Mucosa of rectum (tissue), 2 donors: ENCODE measurements at regions not wholly inside any gene's neighbourhood (a gene's known extent, or its start where the extent isn't known, plus 50 kb on each side); places are given as distances from the start of the nearest gene placed in this dataset.
"Not testable (repeated sequence)": the region's sequence is repeated elsewhere in the genome, so short reads cannot be mapped to it uniquely, and the experiment has no call there.

Source experiments
- H3K27ac ChIP-seq, 2 donors: one replicate each; pipeline ENCODE4 v1.7.0; 2013; ENCODE audit warnings: inconsistent platforms in 2 of 2, low read depth in 2 of 2, low read length in 2 of 2
- H3K27me3 ChIP-seq, 2 donors: one replicate each; pipeline ENCODE4 v1.7.0; 2013; ENCODE audit warnings: low read length in 2 of 2; ENCODE audit not compliant: control insufficient read depth in 2 of 2, insufficient read depth in 2 of 2
- H3K36me3 ChIP-seq, 2 donors: one replicate each; pipeline ENCODE4 v1.7.0; 2013; ENCODE audit warnings: low read length in 2 of 2; ENCODE audit not compliant: control insufficient read depth in 2 of 2, insufficient read depth in 2 of 2
- H3K4me1 ChIP-seq, 2 donors: one replicate each; pipeline ENCODE4 v1.7.0; 2013; ENCODE audit warnings: low read length in 2 of 2, mild to moderate bottlenecking in 1 of 2; ENCODE audit not compliant: control insufficient read depth in 2 of 2, insufficient read depth in 2 of 2
- H3K4me3 ChIP-seq, 2 donors: one replicate each; pipeline ENCODE4 v1.7.0; 2013; ENCODE audit warnings: low read length in 2 of 2
- H3K9ac ChIP-seq, 2 donors: one replicate each; pipeline ENCODE4 v1.7.0; 2013; ENCODE audit warnings: low read length in 2 of 2, low read depth in 1 of 2, mild to moderate bottlenecking in 1 of 2
- H3K9me3 ChIP-seq, 2 donors: one replicate each; pipeline ENCODE4 v1.7.0; 2013; ENCODE audit warnings: low read length in 2 of 2; ENCODE audit not compliant: control insufficient read depth in 2 of 2
- donor health status: healthy.
- donor health status: Normal muscosa, but diverticular disease.

DNA sequence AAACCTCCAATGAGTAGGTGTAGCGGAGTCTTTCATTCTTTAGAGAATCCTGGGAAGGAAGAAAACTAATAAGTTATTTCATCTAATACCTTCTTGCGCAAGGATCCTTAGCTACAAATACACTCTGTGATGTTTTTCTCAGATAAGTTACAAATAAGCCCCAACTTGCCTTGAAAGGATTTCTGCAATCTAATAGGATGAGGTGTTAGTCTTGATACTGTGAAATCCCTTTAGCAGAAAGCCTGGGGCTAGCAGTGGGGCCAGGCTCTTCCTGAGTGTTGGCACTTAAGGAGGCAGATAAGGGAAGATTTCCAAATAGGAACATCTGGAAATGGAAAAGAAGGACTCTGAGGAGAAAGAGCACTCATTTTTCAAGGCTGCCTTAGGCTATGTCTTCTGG lies 168.0 kb upstream of the DAB1 start:
- no peaks in the 10 kb centered on the region for H3K9me3 ChIP-seq
- H3K27ac ChIP-seq: no peak overlapping the region
- H3K9ac ChIP-seq: no peak overlapping the region
- H3K27me3 ChIP-seq: no peaks in the 10 kb centered on the region
- H3K36me3 ChIP-seq: no peaks in the 10 kb centered on the region
- no peak overlapping the region for H3K4me3 ChIP-seq
- no peaks in the 10 kb centered on the region for H3K4me1 ChIP-seq

DNA sequence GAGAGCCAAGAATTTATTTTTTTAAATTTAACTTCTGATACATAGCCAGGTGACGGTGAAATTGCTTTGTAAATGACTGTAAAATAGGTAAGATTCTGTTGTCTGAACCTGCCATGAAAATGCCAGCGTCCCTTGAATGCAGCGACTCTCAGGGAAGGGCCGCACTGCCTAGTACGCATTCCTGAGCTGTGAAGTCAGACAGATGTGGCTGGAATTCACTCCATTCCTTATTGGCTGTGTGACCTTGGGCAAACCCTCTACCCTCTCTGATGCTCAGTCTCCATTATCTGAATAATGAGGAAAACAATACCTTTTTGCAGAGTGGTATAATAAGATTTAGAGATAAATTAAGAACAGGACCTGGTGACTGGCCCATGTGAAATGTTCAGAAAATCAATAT lies 167.1 kb upstream of the DAB1 start:
- Histone ChIP-seq H3K27me3 (no peaks in the 10 kb centered on the region), H3K36me3 (no peaks in the 10 kb centered on the region), H3K9ac (no peak overlapping the region), H3K27ac (no peak overlapping the region), H3K4me3 (no peak overlapping the region), H3K4me1 (no peaks in the 10 kb centered on the region), H3K9me3 (no peaks in the 10 kb centered on the region)

DNA sequence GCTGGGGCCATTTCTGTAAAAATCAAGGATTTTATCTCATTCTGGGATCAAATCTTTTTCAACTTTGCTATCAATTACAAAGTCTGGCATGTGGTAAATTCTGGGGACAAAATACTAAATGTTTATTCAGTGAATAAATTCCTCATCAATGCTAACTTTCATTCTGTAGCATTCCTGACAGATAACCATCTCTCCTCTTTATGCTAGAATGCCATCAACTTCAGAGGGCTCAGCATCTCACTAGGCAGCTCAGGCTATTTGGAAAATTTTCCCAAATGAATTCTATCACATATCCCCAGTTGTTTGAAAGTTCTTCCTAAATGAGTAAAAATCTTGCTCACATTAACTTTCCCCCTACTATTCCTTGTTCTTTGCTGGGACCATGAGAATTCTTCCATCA lies 163.0 kb upstream of the DAB1 start:
- no peak overlapping the region for H3K4me3 ChIP-seq
- no peaks in the 10 kb centered on the region for H3K9me3 ChIP-seq
- H3K9ac ChIP-seq: no peak overlapping the region
- no peaks in the 10 kb centered on the region for H3K4me1 ChIP-seq
- no peak overlapping the region for H3K27ac ChIP-seq
- H3K27me3 ChIP-seq: no peaks in the 10 kb centered on the region
- H3K36me3 ChIP-seq: no peaks in the 10 kb centered on the region

DNA sequence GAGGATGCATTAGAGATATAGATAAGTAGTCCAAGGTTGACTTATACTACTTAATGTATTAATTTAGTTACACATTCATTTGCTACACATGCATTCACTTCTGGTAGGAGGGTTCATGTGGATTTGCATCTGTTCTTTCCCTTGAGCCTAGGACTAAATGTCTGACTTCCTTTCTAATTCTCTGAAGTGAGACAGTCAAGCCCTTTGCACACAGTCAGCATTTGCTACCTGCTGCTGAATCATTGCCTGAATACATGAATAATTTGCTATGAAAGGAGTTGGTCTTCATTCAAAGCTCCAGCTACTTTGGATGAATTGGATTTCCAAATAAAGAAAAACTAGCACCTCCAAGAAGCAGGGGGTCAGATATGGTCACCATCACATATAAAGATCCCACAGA lies 154.8 kb upstream of the DAB1 start:
- no peaks in the 10 kb centered on the region for H3K27me3 ChIP-seq
- H3K9ac ChIP-seq: no peak overlapping the region
- H3K27ac ChIP-seq: no peak overlapping the region
- H3K4me3 ChIP-seq: no peak overlapping the region
- H3K36me3 ChIP-seq: no peaks in the 10 kb centered on the region
- H3K9me3 ChIP-seq: no peaks in the 10 kb centered on the region
- H3K4me1 ChIP-seq: no peaks in the 10 kb centered on the region

DNA sequence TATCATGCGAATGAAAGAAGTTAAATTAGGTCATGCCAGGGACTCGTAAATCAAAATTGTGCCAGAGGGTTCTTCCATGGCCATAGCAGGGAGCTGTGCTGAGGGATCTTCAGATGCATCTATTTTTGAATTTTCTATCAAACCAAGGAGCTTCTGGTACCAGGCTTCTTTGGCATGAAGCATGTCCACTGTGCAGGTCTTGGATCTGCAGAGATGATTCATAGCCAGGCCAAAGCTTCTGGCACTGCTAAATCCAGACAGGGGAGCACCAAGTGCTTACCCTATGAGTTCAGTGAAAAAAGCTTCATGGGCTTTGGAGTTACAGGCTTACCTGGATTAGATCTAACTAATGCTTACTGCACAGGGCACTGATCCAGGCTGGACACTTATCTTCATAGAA lies 154.2 kb upstream of the DAB1 start:
- H3K4me1 ChIP-seq: no peaks in the 10 kb centered on the region
- H3K27me3 ChIP-seq: no peaks in the 10 kb centered on the region
- H3K4me3 ChIP-seq: no peak overlapping the region
- no peaks in the 10 kb centered on the region for H3K36me3 ChIP-seq
- no peak overlapping the region for H3K27ac ChIP-seq
- H3K9ac ChIP-seq: no peak overlapping the region
- no peaks in the 10 kb centered on the region for H3K9me3 ChIP-seq

DNA sequence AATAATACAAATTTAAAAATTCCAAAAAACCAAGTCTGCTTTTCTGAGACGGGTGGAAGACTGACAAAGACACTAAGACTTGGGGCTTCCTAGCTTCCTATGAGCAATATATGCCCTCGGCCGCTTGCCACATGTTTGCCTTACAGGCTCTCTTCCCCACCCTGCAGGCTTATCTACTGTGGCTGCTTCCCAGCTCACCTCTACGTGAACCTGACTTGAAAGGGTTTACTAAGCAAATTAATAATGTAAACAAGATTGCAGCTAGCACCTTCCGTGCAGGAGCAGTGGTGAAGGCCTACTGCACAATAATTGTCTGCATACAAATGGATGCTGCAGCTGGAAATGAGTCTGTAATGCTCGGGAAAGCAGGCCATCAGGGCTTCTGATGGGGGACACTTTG lies 152.9 kb upstream of the DAB1 start:
- Histone ChIP-seq H3K9me3 (no peaks in the 10 kb centered on the region), H3K27ac (no peak overlapping the region), H3K36me3 (no peaks in the 10 kb centered on the region), H3K9ac (no peak overlapping the region), H3K4me3 (no peak overlapping the region), H3K4me1 (no peaks in the 10 kb centered on the region), H3K27me3 (no peaks in the 10 kb centered on the region)

DNA sequence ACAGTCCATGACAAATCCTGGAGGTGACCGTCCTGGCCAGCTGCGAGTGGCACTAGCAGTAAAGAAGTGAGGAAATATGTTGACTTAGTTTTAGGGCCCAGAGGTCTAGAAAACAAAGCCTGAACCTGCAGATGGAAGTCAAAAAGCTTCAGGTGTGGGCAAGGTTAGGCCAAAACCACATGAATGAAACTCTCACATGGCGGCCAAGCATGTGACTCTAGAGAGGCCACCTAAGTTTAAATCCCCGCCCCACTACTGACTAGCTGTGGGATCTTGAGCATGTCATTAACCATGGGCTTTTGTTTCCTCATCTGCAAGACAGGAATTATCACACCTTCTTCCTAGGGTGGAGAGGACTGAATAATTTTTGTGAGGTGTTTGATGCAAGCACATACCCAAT lies 148.2 kb upstream of the DAB1 start:
- no peak overlapping the region for H3K4me3 ChIP-seq
- no peaks in the 10 kb centered on the region for H3K4me1 ChIP-seq

DNA sequence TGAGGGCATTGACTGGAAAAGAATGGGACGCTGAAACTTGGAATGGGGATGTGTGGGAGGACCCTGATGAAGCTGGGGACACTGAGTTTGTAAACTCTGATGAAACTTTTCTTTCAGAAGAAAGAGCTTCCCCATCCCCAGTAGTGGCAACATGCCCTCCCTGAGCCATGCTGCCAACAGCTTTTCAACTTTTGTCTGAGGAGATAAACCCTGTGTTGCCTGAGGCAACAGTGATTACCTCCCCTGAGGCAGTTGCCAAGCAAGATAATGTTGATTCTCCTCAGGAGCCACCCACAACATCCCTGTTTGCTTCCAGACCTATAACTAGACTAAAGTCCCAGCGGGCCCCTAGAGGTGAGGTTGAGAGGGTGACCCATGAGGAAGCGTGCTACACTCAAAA lies 134.2 kb upstream of the DAB1 start:
- H3K9ac ChIP-seq, H3K36me3 ChIP-seq, H3K27me3 ChIP-seq, H3K4me3 ChIP-seq, H3K4me1 ChIP-seq, H3K27ac ChIP-seq, H3K9me3 ChIP-seq: not testable (repeated sequence)

More for the DNA sequence above, 148.2 kb upstream of the DAB1 start:
- no peaks in the 10 kb centered on the region for H3K36me3 ChIP-seq
- no peak overlapping the region for H3K27ac ChIP-seq
- H3K9me3 ChIP-seq: no peaks in the 10 kb centered on the region
- H3K9ac ChIP-seq: no peak overlapping the region
- H3K27me3 ChIP-seq: no peaks in the 10 kb centered on the region

DNA sequence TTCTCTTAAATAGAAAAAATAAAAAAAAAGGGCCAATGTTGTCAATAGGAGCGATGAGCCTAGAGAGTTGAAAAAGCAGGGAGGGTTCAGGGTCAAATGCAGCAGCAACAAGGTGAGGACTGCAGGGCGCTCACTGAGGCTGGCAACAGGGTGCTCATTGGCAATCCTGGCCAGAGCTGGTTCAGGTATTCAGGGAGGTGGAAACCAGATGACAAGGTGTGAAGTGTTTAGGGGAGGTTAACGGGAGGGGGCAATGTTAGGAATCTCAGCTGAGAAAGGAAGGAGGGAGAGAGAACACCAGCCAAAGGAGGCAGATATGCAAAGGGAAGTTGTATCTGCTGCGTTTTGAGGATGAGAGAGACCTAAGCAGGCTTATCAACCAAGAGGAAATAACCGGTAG lies 129.8 kb upstream of the DAB1 start:
- no peak overlapping the region for H3K4me3 ChIP-seq
- H3K9ac ChIP-seq: no peak overlapping the region
- H3K27me3 ChIP-seq: no peaks in the 10 kb centered on the region
- no peaks in the 10 kb centered on the region for H3K4me1 ChIP-seq
- H3K27ac ChIP-seq: no peak overlapping the region
- H3K9me3 ChIP-seq: no peaks in the 10 kb centered on the region
- H3K36me3 ChIP-seq: no peaks in the 10 kb centered on the region

DNA sequence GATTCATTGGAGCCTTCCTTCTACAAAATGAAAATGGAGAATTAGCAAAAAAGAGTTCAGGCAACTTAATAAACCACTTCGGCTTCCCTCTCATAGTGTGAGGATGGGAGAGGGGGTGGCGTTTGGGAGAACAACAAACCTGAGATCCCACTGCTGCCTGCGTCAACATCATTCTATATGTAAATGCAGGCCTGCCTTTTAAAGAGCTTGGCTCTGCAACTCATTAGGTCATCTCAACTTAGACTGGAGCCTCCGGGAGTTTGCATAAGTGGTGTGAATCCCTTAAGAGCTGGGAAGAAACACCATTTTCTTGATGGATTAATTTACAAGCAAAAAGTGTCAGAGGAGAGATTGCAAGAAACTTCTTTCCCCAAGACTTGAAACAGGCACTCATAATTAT lies 127.6 kb upstream of the DAB1 start:
- H3K27ac ChIP-seq: no peak overlapping the region
- no peak overlapping the region for H3K4me3 ChIP-seq
- no peaks in the 10 kb centered on the region for H3K4me1 ChIP-seq
- no peaks in the 10 kb centered on the region for H3K9me3 ChIP-seq
- H3K36me3 ChIP-seq: no peaks in the 10 kb centered on the region
- H3K9ac ChIP-seq: no peak overlapping the region
- no peaks in the 10 kb centered on the region for H3K27me3 ChIP-seq

DNA sequence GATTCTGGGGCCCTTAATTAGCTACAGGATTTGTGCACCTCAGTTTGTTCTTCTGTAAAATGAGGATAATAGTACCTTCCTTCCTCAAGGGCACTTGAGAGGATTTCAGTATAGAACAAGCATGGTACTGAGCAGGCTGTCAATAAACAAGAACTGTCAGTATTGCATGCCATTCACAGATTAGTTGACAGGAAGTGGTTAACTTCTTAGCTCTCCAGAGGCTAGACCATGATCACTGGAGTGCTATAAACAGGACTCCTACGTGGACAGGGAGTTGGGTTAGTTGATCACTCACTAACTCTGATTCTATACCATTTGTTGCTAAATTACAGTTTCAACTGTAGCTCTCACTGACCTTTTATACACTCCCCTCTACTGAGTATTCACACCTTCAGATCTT lies 126.2 kb upstream of the DAB1 start:
- H3K27me3 ChIP-seq: no peaks in the 10 kb centered on the region
- no peak overlapping the region for H3K27ac ChIP-seq
- no peak overlapping the region for H3K9ac ChIP-seq
- no peaks in the 10 kb centered on the region for H3K4me1 ChIP-seq
- no peaks in the 10 kb centered on the region for H3K36me3 ChIP-seq
- no peak overlapping the region for H3K4me3 ChIP-seq
- H3K9me3 ChIP-seq: no peaks in the 10 kb centered on the region
